Gastrocnemius medialis (tissue), 4 donors: ENCODE measurements at regions not wholly inside any gene's neighbourhood (a gene's known extent, or its start where the extent isn't known, plus 50 kb on each side); places are given as distances from the start of the nearest gene placed in this dataset.

ENCODE experiments used
- CTCF ChIP-seq, 5 experiments: fragments of 450-650 bp in 3 of 5; fragments of 200-600 bp in 2 of 5; sonication (generic) in 2 of 5; IDR thresholded peaks in 4 of 5; conservative IDR thresholded peaks in 1 of 5; 1 replicate in 4 of 5; 2 replicates in 1 of 5; pipeline ENCODE4 v1.5.1; 2016 to 2019; ENCODE audit warnings: antibody characterized with exemption in 5 of 5, mild to moderate bottlenecking in 3 of 5, moderate library complexity in 3 of 5
- POLR2A ChIP-seq, 2 donors: fragments of 450-650 bp; IDR thresholded peaks; one replicate each; pipeline ENCODE4 v1.6.1; 2017; ENCODE audit warnings: antibody characterized with exemption in 2 of 2, mild to moderate bottlenecking in 2 of 2, moderate library complexity in 2 of 2

GRCh38 chr13:99709134-99709533 is 207.9 kb downstream of the TM9SF2 start:
- TF ChIP-seq CTCF (IDR thresholded peaks at IDR 0.05 in 4 of 5, conservative IDR thresholded peaks at IDR 0.05 in 1 of 5) (no peak), POLR2A (IDR thresholded peaks at IDR 0.05) (no peak)
